ENCODE measurements at regions not wholly inside any gene's neighbourhood (a gene's known extent, or its start where the extent isn't known, plus 50 kb on each side); places are given as distances from the start of the nearest gene placed in this dataset.

GRCh38 chr7:69172357-69173077 is 425.8 kb upstream of the AUTS2 start:
- TF ChIP-seq POLR2A (IDR thresholded peaks at IDR 0.05), result no peak
- TF ChIP-seq, protein P1, sequence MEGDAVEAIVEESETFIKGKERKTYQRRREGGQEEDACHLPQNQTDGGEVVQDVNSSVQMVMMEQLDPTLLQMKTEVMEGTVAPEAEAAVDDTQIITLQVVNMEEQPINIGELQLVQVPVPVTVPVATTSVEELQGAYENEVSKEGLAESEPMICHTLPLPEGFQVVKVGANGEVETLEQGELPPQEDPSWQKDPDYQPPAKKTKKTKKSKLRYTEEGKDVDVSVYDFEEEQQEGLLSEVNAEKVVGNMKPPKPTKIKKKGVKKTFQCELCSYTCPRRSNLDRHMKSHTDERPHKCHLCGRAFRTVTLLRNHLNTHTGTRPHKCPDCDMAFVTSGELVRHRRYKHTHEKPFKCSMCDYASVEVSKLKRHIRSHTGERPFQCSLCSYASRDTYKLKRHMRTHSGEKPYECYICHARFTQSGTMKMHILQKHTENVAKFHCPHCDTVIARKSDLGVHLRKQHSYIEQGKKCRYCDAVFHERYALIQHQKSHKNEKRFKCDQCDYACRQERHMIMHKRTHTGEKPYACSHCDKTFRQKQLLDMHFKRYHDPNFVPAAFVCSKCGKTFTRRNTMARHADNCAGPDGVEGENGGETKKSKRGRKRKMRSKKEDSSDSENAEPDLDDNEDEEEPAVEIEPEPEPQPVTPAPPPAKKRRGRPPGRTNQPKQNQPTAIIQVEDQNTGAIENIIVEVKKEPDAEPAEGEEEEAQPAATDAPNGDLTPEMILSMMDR (IDR thresholded peaks at IDR 0.05 in 4 of 5, conservative IDR thresholded peaks at IDR 0.05 in 1 of 5), result no peak

Measured in gastrocnemius medialis (tissue), 4 donors.